ENCODE measurements at regions not wholly inside any gene's neighbourhood (a gene's known extent, or its start where the extent isn't known, plus 50 kb on each side); places are given as distances from the start of the nearest gene placed in this dataset.

DNA sequence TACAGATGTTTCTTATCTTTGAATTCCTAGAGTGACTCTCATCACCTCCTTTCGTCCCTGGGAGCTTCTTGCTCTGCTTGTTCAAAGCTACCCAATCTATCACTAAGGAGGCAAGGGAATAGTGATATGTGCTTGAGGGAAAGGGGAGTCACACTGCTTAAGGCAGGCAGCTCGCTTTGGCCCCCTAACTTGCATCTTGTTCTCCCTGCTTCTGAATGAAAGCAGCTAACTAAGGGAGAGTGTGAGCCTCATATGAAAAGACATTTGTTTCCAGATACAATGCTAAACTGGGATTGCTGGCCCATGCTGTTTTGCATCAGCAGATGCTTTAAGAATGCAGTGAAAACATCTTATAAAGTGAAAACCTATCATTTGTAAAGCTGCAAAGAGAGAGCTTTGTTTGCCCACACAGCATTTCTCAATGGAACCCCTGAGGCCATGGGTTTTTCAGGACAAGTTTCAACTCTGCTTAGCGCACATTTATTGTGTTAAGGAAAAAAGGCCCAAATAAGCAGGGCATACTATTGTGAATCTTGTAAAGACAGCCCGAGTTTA, 367.9 kb upstream of the ADAMTSL1 start:
- DNase-seq = no peak

DNA sequence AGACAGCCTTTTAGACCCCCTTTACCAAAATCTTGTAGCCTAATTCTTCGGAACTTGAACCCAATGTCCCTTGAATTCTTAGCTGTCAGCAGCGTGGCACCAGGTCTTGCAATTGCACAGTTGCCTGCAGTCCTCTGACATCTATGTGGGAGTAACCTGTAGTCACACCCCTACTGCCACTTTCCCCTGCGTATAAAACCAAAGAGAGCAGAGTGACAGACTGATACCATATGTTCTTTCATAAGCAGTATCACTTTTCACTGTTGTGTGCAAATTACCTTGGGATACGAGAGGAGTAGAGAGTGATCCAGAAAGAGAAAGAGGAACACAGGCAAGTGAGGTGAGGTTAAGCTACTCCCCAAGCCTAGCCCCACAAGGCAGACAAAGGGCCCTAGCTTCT, 364.3 kb upstream of the ADAMTSL1 start:
- Histone ChIP-seq H3K27me3 (replicated peaks; ENCODE audit: insufficient read depth, low read length) (no peaks in the 10 kb centered on the region), H3K9ac (ENCODE audit: low read length) (no peak overlapping the region), H3K4me2 (ENCODE audit: low read depth, low read length) (no peak overlapping the region), H3K9me3 (replicated peaks; ENCODE audit: insufficient read depth, low read length) (no peaks in the 10 kb centered on the region), H3K9me2 (replicated peaks; ENCODE audit: insufficient read depth, low read length) (no peaks in the 10 kb centered on the region), H3F3A (ENCODE audit: insufficient read depth, low read length) (no peaks in the 10 kb centered on the region), H3K36me3 (replicated peaks; ENCODE audit: insufficient read depth, low read length) (no peaks in the 10 kb centered on the region), H4K20me1 (ENCODE audit: insufficient read depth, low read length) (no peaks in the 10 kb centered on the region), H2AFZ (ENCODE audit: low read length) (no peak overlapping the region), H3K27ac (ENCODE audit: low read length) (no peak overlapping the region), H3K4me1 (ENCODE audit: low read length) (no peaks in the 10 kb centered on the region), H3K79me2 (ENCODE audit: low read length) (no peaks in the 10 kb centered on the region), H3K4me3 (ENCODE audit: low read length) (no peak overlapping the region)
- TF ChIP-seq EZH2phosphoT487 (IDR thresholded peaks at IDR 0.05; ENCODE audit: low read length) (no peak), EZH2 (optimal IDR thresholded peaks at IDR 0.05; ENCODE audit: low read depth, low read length) (no peak)
- TF ChIP-seq, protein P1, sequence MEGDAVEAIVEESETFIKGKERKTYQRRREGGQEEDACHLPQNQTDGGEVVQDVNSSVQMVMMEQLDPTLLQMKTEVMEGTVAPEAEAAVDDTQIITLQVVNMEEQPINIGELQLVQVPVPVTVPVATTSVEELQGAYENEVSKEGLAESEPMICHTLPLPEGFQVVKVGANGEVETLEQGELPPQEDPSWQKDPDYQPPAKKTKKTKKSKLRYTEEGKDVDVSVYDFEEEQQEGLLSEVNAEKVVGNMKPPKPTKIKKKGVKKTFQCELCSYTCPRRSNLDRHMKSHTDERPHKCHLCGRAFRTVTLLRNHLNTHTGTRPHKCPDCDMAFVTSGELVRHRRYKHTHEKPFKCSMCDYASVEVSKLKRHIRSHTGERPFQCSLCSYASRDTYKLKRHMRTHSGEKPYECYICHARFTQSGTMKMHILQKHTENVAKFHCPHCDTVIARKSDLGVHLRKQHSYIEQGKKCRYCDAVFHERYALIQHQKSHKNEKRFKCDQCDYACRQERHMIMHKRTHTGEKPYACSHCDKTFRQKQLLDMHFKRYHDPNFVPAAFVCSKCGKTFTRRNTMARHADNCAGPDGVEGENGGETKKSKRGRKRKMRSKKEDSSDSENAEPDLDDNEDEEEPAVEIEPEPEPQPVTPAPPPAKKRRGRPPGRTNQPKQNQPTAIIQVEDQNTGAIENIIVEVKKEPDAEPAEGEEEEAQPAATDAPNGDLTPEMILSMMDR (IDR thresholded peaks at IDR 0.05; ENCODE audit: low read length) = no peak
- no peak for DNase-seq

More for the DNA sequence above, 367.9 kb upstream of the ADAMTSL1 start:
- H3K4me3 ChIP-seq (ENCODE audit: low read length) = no peak overlapping the region
- no peak for TF ChIP-seq EZH2 (optimal IDR thresholded peaks at IDR 0.05; ENCODE audit: low read depth, low read length)
- H3K9me2 ChIP-seq (replicated peaks; ENCODE audit: insufficient read depth, low read length) = no peaks in the 10 kb centered on the region
- no peaks in the 10 kb centered on the region for H3K79me2 ChIP-seq (ENCODE audit: low read length)
- H3K27me3 ChIP-seq (replicated peaks; ENCODE audit: insufficient read depth, low read length) = no peaks in the 10 kb centered on the region
- H3K4me1 ChIP-seq (ENCODE audit: low read length) = no peaks in the 10 kb centered on the region
- no peak overlapping the region for H2AFZ ChIP-seq (ENCODE audit: low read length)
- H3K36me3 ChIP-seq (replicated peaks; ENCODE audit: insufficient read depth, low read length) = no peaks in the 10 kb centered on the region
- no peak overlapping the region for H3K9ac ChIP-seq (ENCODE audit: low read length)
- H3K9me3 ChIP-seq (replicated peaks; ENCODE audit: insufficient read depth, low read length) = no peaks in the 10 kb centered on the region
- H3F3A ChIP-seq (ENCODE audit: insufficient read depth, low read length) = no peaks in the 10 kb centered on the region
- no peak overlapping the region for H3K4me2 ChIP-seq (ENCODE audit: low read depth, low read length)
- no peaks in the 10 kb centered on the region for H4K20me1 ChIP-seq (ENCODE audit: insufficient read depth, low read length)
- no peak overlapping the region for H3K27ac ChIP-seq (ENCODE audit: low read length)

DNA sequence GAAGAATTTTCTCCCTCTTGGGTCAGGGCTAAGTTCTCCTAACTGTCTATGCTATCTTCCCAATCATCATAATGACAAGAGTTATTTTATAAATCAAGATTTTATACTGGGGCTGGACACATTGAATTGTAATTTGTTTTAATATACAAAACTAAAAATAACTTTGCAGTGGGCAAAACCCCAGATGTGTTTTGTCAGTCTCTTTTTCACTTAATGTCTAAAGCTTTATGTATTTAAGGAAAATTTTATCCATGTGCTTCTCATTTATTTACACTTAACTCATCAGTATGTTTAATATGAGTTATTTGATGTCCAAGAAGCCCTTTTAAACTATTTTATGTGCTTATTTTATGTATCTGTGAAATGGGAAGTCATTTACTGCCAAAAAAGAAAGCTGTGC, 362.8 kb upstream of the ADAMTSL1 start:
- H2AFZ ChIP-seq (ENCODE audit: low read length) = no peak overlapping the region
- no peaks in the 10 kb centered on the region for H3K4me1 ChIP-seq (ENCODE audit: low read length)
- H3K9ac ChIP-seq (ENCODE audit: low read length) = no peak overlapping the region
- TF ChIP-seq EZH2 (optimal IDR thresholded peaks at IDR 0.05; ENCODE audit: low read depth, low read length) (no peak), EZH2phosphoT487 (IDR thresholded peaks at IDR 0.05; ENCODE audit: low read length) (no peak)
- TF ChIP-seq, protein P1 (IDR thresholded peaks at IDR 0.05; ENCODE audit: low read length) = no peak
- H3K4me2 ChIP-seq (ENCODE audit: low read depth, low read length) = no peak overlapping the region
- no peaks in the 10 kb centered on the region for H3K79me2 ChIP-seq (ENCODE audit: low read length)
- H4K20me1 ChIP-seq (ENCODE audit: insufficient read depth, low read length) = no peaks in the 10 kb centered on the region
- no peaks in the 10 kb centered on the region for H3K36me3 ChIP-seq (replicated peaks; ENCODE audit: insufficient read depth, low read length)
- no peaks in the 10 kb centered on the region for H3K27me3 ChIP-seq (replicated peaks; ENCODE audit: insufficient read depth, low read length)
- no peaks in the 10 kb centered on the region for H3F3A ChIP-seq (ENCODE audit: insufficient read depth, low read length)
- H3K27ac ChIP-seq (ENCODE audit: low read length) = no peak overlapping the region
- H3K4me3 ChIP-seq (ENCODE audit: low read length) = no peak overlapping the region
- no peaks in the 10 kb centered on the region for H3K9me3 ChIP-seq (replicated peaks; ENCODE audit: insufficient read depth, low read length)
- no peaks in the 10 kb centered on the region for H3K9me2 ChIP-seq (replicated peaks; ENCODE audit: insufficient read depth, low read length)
- no peak for DNase-seq

Data from MM.1S (cell line).